Neural progenitor cell (in vitro differentiated cells): ENCODE measurements at regions not wholly inside any gene's neighbourhood (a gene's known extent, or its start where the extent isn't known, plus 50 kb on each side); places are given as distances from the start of the nearest gene placed in this dataset.

ENCODE experiments used
- EZH2phosphoT487 ChIP-seq: fragments of 200-600 bp; sonication (generic); IDR thresholded peaks from 2 replicates; pipeline ENCODE4 v1.6.1; 2017; ENCODE audit warnings: antibody characterized with exemption
- TF ChIP-seq, protein P1 (sequence below): fragments of 200-600 bp; sonication (generic); IDR thresholded peaks from 2 replicates; pipeline ENCODE4 v1.5.1; 2017; ENCODE audit warnings: antibody characterized with exemption, mild to moderate bottlenecking

DNA sequence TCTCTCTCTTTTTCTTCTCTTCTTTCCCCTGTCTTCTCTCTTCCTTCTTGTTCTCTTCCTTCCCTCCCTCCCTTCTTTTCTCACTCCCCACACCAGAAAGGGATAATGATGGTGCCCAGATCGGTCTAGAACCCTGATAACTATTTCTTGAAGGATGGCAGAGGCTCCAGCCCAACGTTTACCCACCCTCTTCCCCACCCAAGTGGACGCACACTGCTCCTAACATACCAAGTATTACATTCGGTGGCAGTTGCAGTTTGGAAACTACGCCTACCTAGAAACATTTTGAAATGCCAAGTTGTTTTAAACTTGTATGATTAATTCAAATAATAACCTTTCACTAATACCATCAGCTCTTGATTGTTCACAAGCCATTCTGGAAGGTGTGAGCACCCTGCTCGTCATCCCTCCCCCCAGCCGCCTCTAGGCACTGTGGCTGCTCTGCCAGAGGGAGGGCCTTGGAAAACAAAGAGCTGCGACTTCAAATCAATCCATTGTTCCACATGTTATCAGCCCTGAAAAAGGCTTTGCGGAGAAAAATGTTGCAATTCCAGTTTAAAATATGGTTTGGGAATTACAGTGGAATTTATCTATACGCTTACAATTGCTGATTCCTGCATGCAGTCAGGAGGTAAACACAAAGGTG, 1017.5 kb upstream of the TENM3 start:
- TF ChIP-seq, protein P1, sequence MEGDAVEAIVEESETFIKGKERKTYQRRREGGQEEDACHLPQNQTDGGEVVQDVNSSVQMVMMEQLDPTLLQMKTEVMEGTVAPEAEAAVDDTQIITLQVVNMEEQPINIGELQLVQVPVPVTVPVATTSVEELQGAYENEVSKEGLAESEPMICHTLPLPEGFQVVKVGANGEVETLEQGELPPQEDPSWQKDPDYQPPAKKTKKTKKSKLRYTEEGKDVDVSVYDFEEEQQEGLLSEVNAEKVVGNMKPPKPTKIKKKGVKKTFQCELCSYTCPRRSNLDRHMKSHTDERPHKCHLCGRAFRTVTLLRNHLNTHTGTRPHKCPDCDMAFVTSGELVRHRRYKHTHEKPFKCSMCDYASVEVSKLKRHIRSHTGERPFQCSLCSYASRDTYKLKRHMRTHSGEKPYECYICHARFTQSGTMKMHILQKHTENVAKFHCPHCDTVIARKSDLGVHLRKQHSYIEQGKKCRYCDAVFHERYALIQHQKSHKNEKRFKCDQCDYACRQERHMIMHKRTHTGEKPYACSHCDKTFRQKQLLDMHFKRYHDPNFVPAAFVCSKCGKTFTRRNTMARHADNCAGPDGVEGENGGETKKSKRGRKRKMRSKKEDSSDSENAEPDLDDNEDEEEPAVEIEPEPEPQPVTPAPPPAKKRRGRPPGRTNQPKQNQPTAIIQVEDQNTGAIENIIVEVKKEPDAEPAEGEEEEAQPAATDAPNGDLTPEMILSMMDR, result no peak
- TF ChIP-seq EZH2phosphoT487, result no peak
